Panc1 (cell line): ENCODE measurements at regions not wholly inside any gene's neighbourhood (a gene's known extent, or its start where the extent isn't known, plus 50 kb on each side); places are given as distances from the start of the nearest gene placed in this dataset.
"Not testable (repeated sequence)": the region's sequence is repeated elsewhere in the genome, so short reads cannot be mapped to it uniquely, and the experiment has no call there.

Experiments used
- ATAC-seq: fragments of 200-7000 bp; cut with Tn5 transposase; 2 replicates; pipeline ENCODE4 v1.9.1; 2020; ENCODE audit warnings: mild to moderate bottlenecking, moderate library complexity
- BruUV-seq: library from RNA; stranded (reverse); fragments of 400-500 nt; replicated peaks from 2 replicates; lab custom pipeline; 2021; lab: Mats Ljungman, UMichigan
- CTCF ChIA-PET: fragments of 300-600 bp; sonication (Branson Sonifier 250); formaldehyde crosslinking; loops from one replicate; lab custom pipeline; 2022; ENCODE audit warnings: antibody characterized with exemption; lab: Charles Lee
- POLR2A ChIA-PET: fragments of 300-600 bp; sonication (Branson Sonifier 250); formaldehyde crosslinking; loops from one replicate; lab custom pipeline; 2022; ENCODE audit warnings: antibody characterized with exemption; lab: Charles Lee
- DNase-seq: peaks from one replicate; pipeline ENCODE4 v3.0.0-alpha.2; 2010; ENCODE audit warnings: low read depth, low spot score
- H3K27ac ChIP-seq: 2 replicates; pipeline ENCODE4 v1.5.1; 2011; ENCODE audit warnings: mild to moderate bottlenecking, low read length, inconsistent platforms
- H3K27me3 ChIP-seq: fragments of 200-500 bp; sonication (Bioruptor generic); 2 replicates; pipeline ENCODE4 v1.6.0; 2014; ENCODE audit warnings: low read length, inconsistent platforms; ENCODE audit not compliant: control insufficient read depth, insufficient read depth
- H3K36me3 ChIP-seq: fragments of 200-500 bp; sonication (Bioruptor generic); 2 replicates; pipeline ENCODE4 v1.5.1; 2014; ENCODE audit warnings: inconsistent platforms, mild to moderate bottlenecking, low read length, moderate library complexity; ENCODE audit not compliant: control insufficient read depth, insufficient read depth
- H3K4me1 ChIP-seq: 2 replicates; pipeline ENCODE4 v1.5.1; 2011; ENCODE audit warnings: inconsistent platforms, mild to moderate bottlenecking, low read length, moderate library complexity; ENCODE audit not compliant: control insufficient read depth, insufficient read depth
- H3K4me3 ChIP-seq, 2 experiments: 2 replicates each; pipeline ENCODE4 v1.5.1; 2011 to 2012; ENCODE audit warnings: low read depth in 2 of 2, low read length in 2 of 2, mild to moderate bottlenecking in 2 of 2, inconsistent platforms in 1 of 2, moderate library complexity in 1 of 2
- H3K9me3 ChIP-seq: fragments of 200-500 bp; sonication (Bioruptor generic); 2 replicates; pipeline ENCODE4 v1.5.1; 2014; ENCODE audit warnings: low read depth, mild to moderate bottlenecking, inconsistent platforms, low read length, moderate library complexity; ENCODE audit not compliant: control insufficient read depth, insufficient read depth
- POLR2AphosphoS5 ChIP-seq: IDR thresholded peaks from 2 replicates; pipeline ENCODE4 v1.6.1; 2012; ENCODE audit warnings: mild to moderate bottlenecking, low read depth, low read length, moderate library complexity
- SIN3A ChIP-seq: IDR thresholded peaks from 2 replicates; pipeline ENCODE4 v1.6.1; 2012; ENCODE audit warnings: low read depth, mild to moderate bottlenecking, low read length, moderate library complexity, borderline replicate concordance; ENCODE audit not compliant: insufficient read depth
- TCF7L2 ChIP-seq: IDR thresholded peaks from 2 replicates; pipeline ENCODE4 v1.6.1; 2011; ENCODE audit warnings: mild to moderate bottlenecking, low read depth, low read length, inconsistent platforms
- in situ Hi-C: cut with HindIII; loops from 2 replicates; pipeline ENCODE4 v1.10.0; 2016; ENCODE audit warnings: low sequenced_read_pairs, low pct_unique_long_range_greater_than_20kb
- intact Hi-C: fragments of 100-400 bp; cut with micrococcal nuclease; formaldehyde crosslinking; loops from one replicate; pipeline ENCODE4 v1.10.0; 2022; ENCODE audit not compliant: unreplicated experiment
- TF ChIP-seq, protein P1 (sequence below), 2 experiments: IDR thresholded peaks; 2 replicates each; pipeline ENCODE4 v1.6.1; 2011 to 2012; ENCODE audit warnings: low read depth in 2 of 2, control low read depth in 1 of 2, low read length in 1 of 2, mild to moderate bottlenecking in 1 of 2, moderate library complexity in 1 of 2; ENCODE audit not compliant: insufficient read depth in 1 of 2
- TF ChIP-seq, protein P2 (sequence below): fragments of 450-650 bp; IDR thresholded peaks from 2 replicates; pipeline ENCODE4 v1.5.1; 2017; ENCODE audit warnings: mild to moderate bottlenecking

DNA sequence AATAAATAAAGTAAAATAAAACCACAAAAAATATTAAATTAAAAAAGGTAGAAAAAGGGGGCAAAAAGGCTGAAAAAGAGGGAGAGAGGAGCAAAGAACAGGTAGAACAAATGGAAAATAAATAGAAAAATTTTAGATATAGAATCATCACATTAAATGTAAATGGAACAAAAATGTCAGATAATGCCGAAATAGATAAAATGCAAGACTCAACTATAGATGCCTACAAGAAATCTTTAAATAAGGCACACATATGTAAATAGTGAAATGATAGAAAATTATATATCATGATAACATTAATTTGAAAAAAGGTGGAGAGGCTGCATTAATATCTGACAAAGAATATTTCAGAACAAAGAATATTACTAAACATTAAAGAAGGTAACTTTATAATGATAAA, 477.1 kb upstream of the SPRY2 start:
- no TSS peak for BruUV-seq
- ChIA-PET POLR2A (no interaction called here), CTCF (no interaction called here)
- Histone ChIP-seq H3K36me3 (no peaks in the 10 kb centered on the region), H3K9me3 (peaks cover 7% of the 10 kb centered on the region; the same call in 1 of the 2 replicates), H3K4me1 (no peaks in the 10 kb centered on the region), H3K4me3 (no peak overlapping the region), H3K27me3 (no peaks in the 10 kb centered on the region), H3K27ac (no peak overlapping the region)
- in situ Hi-C loops: no loop called here
- TF ChIP-seq TCF7L2: no peak
- TF ChIP-seq SIN3A: no peak
- TF ChIP-seq POLR2AphosphoS5: no peak
- TF ChIP-seq, protein P1, sequence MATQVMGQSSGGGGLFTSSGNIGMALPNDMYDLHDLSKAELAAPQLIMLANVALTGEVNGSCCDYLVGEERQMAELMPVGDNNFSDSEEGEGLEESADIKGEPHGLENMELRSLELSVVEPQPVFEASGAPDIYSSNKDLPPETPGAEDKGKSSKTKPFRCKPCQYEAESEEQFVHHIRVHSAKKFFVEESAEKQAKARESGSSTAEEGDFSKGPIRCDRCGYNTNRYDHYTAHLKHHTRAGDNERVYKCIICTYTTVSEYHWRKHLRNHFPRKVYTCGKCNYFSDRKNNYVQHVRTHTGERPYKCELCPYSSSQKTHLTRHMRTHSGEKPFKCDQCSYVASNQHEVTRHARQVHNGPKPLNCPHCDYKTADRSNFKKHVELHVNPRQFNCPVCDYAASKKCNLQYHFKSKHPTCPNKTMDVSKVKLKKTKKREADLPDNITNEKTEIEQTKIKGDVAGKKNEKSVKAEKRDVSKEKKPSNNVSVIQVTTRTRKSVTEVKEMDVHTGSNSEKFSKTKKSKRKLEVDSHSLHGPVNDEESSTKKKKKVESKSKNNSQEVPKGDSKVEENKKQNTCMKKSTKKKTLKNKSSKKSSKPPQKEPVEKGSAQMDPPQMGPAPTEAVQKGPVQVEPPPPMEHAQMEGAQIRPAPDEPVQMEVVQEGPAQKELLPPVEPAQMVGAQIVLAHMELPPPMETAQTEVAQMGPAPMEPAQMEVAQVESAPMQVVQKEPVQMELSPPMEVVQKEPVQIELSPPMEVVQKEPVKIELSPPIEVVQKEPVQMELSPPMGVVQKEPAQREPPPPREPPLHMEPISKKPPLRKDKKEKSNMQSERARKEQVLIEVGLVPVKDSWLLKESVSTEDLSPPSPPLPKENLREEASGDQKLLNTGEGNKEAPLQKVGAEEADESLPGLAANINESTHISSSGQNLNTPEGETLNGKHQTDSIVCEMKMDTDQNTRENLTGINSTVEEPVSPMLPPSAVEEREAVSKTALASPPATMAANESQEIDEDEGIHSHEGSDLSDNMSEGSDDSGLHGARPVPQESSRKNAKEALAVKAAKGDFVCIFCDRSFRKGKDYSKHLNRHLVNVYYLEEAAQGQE (IDR thresholded peaks at IDR 0.05; ENCODE audit: insufficient read depth in 1 of 2, low read depth in 2 of 2, low read length in 1 of 2): no peak
- TF ChIP-seq, protein P2, sequence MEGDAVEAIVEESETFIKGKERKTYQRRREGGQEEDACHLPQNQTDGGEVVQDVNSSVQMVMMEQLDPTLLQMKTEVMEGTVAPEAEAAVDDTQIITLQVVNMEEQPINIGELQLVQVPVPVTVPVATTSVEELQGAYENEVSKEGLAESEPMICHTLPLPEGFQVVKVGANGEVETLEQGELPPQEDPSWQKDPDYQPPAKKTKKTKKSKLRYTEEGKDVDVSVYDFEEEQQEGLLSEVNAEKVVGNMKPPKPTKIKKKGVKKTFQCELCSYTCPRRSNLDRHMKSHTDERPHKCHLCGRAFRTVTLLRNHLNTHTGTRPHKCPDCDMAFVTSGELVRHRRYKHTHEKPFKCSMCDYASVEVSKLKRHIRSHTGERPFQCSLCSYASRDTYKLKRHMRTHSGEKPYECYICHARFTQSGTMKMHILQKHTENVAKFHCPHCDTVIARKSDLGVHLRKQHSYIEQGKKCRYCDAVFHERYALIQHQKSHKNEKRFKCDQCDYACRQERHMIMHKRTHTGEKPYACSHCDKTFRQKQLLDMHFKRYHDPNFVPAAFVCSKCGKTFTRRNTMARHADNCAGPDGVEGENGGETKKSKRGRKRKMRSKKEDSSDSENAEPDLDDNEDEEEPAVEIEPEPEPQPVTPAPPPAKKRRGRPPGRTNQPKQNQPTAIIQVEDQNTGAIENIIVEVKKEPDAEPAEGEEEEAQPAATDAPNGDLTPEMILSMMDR: no peak
- DNase-seq (no peak), ATAC-seq (no peak)
- intact Hi-C loops: no loop called here

DNA sequence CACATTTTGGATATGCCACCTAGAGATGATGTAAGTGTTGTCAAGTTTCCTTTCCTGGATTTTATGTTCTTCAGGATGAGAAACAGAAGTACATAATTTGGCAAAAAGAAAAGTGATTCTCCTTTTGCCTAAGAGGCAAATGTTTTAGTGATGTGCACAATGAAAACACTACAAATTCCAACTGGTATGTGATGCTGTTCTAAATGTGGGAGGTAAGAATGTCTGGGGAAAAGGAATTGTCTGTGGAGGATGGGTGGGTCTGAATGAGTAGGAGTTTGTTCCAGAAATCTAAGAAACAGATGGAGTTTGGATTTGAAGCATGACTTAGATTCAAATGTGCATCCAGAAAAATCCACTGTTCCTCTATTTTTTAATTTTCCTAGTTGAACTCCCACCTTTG, 473.6 kb upstream of the SPRY2 start:
- POLR2A ChIA-PET: no interaction called here

DNA sequence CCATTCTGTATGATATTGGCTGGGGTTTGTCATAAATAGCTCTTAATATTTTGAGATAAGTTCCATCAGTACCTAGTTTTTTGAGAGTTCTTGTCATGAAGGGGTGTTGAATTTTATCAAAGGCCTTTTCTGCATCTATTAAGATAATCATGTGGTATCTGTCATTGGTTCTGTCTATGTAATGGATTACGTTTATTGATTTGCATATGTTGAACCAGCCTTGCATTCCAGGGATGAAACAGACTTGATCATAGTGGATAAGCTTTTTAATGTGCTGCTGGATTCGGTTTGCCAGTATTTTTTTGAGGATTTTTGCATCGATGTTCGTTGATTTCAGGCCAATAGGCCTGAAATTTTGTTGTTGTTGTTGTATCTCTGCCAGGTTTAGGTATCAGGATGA, 469.4 kb upstream of the SPRY2 start:
- ATAC-seq, H3K4me3 ChIP-seq, in situ Hi-C loops, DNase-seq, H3K27me3 ChIP-seq, BruUV-seq, intact Hi-C loops, H3K9me3 ChIP-seq, CTCF ChIA-PET, POLR2A ChIA-PET, H3K36me3 ChIP-seq, H3K27ac ChIP-seq, H3K4me1 ChIP-seq: not testable (repeated sequence)

More for the DNA sequence above, 473.6 kb upstream of the SPRY2 start:
- Histone ChIP-seq H3K9me3 (peaks cover 7% of the 10 kb centered on the region; the same call in 1 of the 2 replicates), H3K4me3 (no peak overlapping the region), H3K36me3 (no peaks in the 10 kb centered on the region), H3K27ac (no peak overlapping the region), H3K4me1 (no peaks in the 10 kb centered on the region), H3K27me3 (no peaks in the 10 kb centered on the region)
- intact Hi-C loops (no loop called here), in situ Hi-C loops (no loop called here)
- DNase-seq: no peak
- TF ChIP-seq SIN3A (no peak), TCF7L2 (no peak), POLR2AphosphoS5 (no peak)
- TF ChIP-seq, protein P1 (IDR thresholded peaks at IDR 0.05; ENCODE audit: insufficient read depth in 1 of 2, low read depth in 2 of 2, low read length in 1 of 2): no peak
- TF ChIP-seq, protein P2: no peak
- CTCF ChIA-PET: no interaction called here
- no TSS peak for BruUV-seq
- no peak for ATAC-seq
